Fibroblast of skin of back (primary cell): ENCODE measurements at regions not wholly inside any gene's neighbourhood (a gene's known extent, or its start where the extent isn't known, plus 50 kb on each side); places are given as distances from the start of the nearest gene placed in this dataset.
"Not testable (repeated sequence)": the region's sequence is repeated elsewhere in the genome, so short reads cannot be mapped to it uniquely, and the experiment has no call there.

ENCODE experiments used
- DNase-seq: peaks from one replicate; pipeline ENCODE4 v3.0.0-alpha.2; 2013

DNA sequence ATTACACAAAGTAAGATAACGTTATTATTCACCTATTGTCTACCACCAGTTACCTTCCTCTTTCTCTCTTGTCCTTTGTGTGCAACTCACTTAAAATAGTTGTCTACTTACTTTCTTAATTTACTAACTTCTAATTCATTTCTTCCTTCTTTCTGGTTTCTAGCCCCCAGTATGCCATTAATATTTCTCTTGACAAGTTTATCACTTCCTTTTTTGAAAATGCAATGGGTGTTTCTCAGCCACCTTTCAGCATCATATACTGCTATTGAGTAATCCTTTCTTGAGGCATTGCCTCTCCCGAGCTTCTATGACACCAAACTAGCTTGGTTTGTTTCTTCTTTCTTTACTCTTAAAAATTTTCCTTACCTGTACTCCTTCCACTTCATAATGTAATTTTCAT is 633.6 kb downstream of the TMTC2 start:
- DNase-seq = no peak

DNA sequence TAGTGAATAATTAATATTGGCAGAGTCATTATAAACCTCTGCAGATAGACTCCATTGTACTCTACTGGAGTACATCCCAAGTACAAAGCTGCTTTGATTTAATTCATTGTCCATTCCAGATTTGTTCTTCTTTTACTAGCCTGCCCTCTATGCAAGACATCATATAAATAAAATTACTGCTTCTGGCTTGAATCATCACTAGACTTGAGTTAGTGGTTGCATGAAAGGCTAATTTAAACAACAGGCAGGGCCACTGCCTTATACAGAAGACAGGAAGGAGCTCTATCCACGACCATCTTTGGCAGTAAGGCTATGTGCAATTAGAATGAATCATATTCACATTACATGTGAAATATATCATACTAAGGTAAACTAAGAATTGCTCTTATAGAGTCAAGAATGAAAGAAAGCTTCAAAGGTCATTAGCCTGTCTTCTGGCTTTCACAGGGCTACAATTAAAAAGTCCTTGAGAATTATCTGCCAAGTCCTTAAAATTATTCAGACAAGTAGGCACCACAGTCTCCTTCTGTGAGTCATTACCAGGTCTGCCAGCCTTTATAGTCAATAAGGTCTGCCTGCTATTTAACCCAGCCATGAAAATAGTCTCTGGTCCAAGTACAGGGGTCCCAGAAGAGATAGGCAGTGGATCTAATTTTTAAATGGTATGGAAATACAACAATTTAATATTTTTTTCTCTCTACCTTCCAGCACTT is 631.8 kb downstream of the TMTC2 start:
- peak; percentile 50 for DNase-seq

DNA sequence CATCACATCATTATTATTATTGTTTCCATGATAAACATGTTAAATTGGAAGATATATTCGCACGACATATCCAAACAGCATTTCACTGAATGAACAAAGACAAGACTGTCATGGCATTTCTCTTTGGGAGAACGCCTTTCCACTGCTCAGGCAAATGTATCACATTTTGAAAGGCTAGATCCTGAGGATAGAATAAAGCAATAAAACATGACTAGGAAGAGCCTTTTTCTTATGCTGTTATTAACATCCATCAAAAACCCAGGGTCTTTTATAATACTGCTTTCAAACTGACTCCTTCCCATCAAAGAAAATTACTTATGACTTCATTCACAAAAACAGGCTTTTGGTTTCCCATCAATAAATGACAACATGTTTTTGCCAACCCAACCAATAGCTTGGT is 630.9 kb downstream of the TMTC2 start:
- no peak for DNase-seq

DNA sequence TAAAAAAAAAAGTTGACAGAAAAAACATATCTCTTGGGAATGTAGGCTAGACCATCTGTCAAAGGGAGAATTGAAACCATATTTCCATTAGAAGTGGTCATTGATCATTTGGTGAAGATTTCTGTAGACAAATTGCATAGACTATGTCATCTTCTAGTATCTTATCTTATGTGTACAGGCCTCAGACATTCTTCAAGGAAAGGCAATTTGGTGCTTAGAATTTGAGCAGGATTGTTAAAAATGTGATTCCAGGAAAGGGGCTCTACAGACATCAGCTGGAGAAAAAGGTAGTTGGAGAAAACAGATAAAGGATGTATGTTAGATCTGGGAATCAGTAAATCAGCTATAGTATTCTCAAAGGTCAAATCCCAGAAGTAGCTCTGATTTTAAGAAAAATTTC is 627.1 kb downstream of the TMTC2 start:
- no peak for DNase-seq

DNA sequence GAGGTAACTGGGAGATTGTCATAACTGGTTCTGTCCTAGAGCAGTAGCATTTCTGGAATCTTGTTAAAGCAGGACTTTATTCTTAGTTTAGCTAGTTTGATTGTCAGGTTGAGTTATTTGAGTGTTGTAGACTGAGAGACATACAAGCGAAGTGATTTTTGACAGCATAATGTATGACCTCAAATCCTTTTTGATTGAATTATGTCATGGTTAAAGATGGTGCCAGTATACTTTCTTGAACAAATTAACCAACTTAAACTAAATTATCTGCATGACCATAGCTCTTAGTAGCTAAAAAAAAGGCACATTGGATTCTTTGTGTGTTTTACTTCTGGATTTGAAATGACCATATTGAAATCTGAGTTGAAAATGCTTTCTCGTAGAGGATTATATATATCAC is 626.6 kb downstream of the TMTC2 start:
- no peak for DNase-seq

DNA sequence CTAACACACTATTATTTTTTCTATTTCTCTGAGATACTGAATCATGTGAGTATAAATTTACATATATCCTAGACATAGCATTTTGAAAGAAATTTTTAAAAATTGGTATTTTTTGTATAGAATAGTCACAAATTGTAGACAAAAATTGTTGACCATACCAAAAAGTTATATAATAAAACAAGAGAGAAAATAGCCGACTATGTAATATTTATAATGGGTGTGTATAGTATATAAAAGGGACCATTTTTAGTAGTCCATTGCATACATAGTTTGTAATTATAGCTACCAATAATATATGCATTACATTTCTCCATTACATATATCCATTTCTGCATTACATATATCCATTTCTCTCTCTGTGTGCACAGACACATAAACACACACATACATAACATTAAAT is 590.2 kb downstream of the TMTC2 start:
- DNase-seq = no peak

DNA sequence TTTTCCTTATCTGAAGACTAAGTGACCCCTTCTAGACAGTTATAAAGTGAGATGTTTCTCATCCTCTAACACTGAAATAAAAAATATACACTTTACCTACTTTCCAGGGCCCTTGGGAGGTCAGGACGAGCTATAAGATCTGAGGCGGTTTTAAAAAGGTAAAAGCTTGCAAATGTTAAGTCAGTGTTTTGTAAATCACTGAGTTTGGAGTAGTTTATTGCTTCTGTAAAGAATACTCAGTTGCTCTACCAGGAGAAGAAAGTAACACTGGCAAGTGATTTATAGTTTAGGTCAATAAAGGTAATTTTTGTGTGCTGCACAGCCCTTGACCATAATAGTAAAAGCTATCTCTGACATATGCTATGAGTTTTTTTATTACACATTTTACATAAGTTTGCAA is 584.5 kb downstream of the TMTC2 start:
- no peak for DNase-seq

DNA sequence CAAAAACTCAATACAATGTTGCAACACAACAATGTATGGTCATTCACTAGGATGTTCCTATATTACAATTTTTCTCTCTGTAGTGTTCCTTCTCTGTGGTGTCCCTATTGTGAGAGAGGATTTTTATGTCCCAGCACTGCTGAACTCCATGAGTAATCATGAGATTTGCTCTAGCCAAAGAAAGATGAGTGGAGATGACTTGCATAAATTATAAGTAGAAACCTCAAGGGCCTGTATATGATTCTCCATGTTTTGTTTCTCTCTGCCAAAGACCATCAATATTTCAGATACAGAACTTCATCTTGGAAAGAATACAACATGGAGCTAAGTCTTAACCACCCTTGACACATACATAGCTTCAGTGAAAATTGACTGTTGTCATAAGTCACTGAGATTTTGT is 579.1 kb downstream of the TMTC2 start:
- DNase-seq = no peak

DNA sequence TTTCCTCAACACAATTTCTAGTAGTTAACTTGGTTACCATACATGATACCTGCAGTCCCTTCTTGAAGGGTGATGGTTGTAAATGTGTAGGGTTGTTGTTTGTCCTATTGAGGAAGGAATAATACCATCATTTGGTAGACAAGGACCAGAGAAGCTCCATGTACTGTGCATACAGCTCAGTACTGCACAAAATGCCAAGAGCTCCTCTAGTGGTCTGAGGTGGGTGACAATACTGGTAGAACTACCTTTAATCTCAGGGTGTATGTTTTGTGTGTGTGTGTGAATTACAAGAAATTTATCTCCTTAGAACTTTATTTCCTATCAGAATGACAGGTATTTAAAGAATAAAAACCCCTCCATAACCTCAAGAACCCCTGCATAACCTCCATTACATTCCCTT is 575.3 kb downstream of the TMTC2 start:
- no peak for DNase-seq

DNA sequence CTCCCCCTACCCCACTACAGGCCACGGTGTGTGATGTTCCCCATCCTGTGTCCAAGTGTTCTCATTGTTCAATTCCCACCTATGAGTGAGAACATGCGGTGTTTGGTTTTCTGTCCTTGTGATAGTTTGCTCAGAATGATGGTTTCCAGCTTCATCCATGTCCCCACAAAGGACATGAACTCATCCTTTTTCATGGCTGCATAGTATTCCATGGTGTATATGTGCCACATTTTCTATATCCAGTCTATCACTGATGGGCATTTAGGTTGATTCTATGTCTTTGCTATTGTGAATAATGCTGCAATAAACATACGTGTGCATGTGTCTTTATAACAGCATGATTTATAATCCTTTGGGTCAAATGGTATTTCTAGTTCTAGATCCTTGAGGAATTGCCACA is 573.4 kb downstream of the TMTC2 start:
- DNase-seq = not testable (repeated sequence)

DNA sequence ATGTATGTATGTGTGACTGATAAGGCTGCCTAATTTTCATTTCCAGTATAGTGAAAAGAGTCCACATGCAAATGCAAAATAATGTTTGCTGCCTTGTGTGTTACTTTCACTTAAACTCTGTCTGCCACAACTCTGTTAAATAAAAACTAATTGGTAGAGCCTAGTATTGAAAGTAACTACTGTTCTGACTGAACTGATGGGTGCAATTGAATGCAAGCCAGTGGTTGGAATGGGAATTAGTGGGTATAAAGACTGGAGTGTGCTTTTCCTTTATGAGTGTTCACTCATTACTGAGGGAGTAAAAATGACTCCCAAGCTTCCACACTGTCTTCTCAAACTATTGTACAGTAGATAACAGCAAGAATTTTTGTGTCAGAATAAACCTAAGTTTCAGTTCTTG is 571.0 kb downstream of the TMTC2 start:
- no peak for DNase-seq

DNA sequence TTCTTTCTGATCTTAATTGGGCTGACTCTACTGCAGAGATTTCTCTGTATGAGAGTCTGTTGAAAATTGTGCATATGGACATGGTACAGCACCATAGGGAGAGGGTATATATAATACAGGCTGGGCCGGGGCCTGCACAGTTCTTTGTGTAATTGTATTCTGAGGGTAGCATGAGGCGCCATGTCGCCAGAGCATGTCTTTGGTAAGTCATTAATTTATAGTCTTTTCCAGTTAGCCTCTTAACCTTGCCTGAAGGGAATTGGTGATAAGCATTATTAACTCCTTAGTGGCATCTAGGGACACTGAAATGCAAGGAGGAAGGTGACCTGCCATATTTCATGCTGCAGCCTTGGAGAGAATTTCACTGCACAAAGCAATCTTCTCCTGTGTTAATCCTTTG is 569.9 kb downstream of the TMTC2 start:
- DNase-seq = no peak

DNA sequence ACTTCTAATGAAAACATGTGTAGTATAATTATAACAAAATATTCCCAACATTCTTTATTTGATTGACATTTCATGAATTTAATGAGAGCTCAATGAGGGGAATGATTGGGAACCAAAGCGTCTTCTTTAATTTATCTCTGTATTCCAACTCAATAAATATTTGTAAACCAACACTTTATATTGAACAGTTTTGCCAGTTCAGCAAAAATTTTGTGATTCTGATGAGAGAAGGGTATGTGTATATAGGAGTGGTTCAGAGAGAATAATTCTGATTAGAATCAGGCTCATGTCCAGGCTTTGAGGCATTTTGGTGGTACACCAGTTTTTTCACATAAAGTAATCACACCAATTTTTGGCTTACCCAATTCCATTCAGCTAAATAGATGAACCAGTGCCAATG is 564.2 kb downstream of the TMTC2 start:
- no peak for DNase-seq

DNA sequence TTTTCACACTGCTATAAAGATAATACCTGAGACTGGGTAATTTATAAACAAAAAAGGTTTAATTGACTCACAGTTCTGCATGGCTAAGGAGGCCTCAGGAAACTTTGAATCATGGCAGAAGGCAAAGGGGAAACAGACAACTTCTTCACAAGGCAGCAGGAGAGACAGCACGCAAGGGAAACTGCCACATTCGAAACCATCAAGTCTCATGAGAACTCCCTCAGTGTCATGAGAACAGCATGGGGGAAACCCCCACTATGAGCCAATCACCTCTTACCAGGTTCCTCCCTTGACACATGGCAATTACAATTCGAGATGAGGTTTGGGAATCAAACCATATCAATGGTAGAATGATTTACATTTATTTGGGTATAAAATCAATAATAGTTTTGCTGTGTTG is 558.5 kb downstream of the TMTC2 start:
- no peak for DNase-seq

DNA sequence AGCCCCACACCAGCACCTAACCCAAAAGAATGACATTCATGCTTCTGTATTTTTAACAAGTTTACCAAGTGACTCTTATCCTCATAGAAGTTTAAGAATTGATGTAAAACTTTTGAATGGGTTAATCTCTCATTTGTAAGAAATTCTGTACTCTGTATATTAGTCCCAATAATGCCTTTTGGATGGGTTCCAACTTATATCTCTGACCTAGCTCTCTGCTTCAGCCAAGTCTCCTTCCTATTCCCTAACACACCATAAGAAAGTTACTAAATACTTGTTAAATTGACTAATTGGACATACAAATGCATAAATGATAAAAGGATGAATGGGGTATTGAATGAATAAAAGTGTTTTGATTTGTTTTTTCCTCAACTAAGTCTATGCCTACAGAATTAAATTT is 557.3 kb downstream of the TMTC2 start:
- DNase-seq = no peak

DNA sequence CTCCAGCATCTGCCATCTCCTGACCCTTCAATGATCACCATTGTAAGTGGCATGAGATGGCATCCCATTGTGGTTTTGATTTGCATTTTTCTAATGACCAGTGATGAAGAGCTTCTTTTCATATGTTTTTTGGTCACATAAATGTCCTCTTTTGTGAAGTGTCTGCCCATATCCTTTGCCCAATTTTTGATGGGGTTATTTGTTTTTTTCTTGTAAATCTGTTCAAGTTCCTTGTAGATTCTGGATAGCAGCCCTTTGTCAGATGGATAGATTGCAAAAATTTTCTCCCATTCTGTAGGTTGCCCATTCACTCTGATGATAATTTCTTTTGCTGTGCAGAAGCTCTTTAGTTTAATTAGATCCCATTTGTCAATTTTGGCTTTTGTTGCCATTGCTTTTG is 547.3 kb downstream of the TMTC2 start:
- DNase-seq = not testable (repeated sequence)

DNA sequence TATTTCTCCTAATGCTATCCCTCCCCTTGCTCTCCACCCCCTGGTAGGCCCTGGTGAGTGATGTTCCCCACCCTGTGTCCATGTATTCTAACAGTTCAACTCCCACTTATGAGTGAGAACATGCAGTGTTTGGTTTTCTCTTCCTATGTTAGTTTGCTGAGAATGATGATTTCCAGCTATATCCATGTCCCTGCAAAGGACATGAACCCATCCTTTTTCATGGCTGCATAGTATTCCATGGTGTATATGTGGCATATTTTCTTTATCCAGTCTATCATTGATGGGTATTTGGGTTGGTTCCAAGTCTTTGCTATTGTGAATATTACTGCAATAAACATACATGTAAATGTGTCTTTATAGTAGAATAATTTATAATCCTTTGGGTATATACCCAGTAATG is 540.3 kb downstream of the TMTC2 start:
- DNase-seq = not testable (repeated sequence)

DNA sequence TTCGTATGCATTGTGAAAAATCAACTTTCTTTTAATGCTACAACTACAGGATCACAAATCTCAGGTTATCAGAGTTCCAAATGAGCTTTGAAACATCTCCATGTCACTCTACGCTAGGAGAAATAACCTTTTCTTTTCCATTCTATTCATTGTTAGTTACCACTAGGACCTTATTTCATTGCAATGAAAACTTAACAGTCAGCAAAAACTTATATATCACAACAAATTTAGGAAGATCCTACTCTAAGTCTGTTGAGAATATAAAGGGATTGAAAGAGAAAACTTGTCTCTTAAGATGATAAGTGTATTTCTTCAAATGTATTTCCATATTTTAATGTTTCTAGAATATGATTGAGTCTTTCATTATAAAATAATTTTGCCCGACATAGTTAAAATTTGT is 539.1 kb downstream of the TMTC2 start:
- DNase-seq = no peak

DNA sequence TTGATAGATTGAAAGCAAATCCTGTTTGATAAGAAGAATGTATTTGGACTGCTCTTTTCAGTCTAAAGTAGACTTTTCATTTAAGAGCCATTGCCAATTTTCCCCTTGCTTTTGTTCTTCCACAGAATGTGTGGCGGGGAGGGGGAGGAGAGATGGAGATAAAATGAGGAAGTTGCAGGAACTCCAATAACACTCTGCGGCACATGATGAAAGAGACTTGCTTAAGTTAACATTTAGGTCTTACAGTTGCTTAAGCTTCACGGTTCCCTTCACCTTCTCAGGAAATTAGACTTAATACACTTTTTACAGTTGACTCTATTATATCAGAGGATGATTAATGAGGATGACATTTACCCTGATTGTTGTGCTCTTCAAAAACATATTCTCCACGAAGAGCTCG is 537.3 kb downstream of the TMTC2 start:
- no peak for DNase-seq

DNA sequence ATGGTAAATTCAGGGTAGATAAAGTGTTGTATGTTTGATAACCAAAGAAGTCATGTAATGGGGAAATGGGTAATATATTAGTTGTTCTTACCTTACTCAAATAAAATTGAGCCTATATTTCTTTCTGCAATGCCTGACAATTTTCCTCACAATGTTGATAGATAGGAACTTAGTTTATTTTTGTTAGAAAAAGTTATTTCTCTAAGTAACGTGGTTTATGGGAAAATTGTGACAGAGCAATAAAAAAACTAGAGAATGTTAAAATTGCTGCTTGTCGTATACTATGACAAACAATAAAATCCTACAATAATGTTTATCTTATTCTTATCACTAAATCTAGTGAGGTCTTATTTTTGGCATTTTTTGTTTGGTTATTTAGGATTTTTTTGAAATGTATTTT is 534.1 kb downstream of the TMTC2 start:
- DNase-seq = no peak

DNA sequence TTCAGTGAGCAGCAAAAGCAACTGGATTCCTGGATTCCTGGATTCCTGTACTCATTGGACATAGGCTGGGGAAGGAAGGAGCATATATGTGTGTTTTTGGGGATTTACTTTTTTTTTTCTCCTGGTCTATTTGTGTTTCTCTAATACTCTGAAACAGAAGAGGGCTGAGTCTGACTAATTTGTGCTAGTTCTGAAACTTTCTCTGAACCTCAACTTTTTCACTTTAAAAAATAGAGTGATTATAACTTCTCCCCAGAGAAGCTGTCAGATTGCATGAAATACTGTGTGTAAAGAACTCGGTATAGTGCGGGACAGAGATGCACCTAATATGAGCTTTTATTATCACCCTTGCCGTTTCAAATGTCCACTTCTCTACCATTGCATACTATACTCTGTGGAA is 529.5 kb downstream of the TMTC2 start:
- no peak for DNase-seq

DNA sequence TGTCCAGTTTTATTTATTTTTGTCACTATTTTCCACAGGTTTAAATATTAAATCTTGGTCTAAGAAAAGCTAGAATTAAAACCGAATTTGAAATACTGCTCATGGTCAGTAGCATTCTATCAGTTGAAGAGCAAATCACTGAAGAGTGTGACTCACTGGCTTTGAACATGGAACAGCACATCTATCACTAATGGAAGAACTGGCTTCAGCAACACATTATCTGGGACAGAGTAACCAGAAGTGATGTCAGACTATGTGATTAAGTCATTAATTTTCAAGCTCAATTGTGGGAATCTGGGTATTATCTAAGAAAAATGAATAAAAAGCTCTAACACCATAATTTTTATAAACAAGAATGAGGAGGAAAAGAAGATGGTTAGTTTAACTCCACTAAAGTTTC is 527.5 kb downstream of the TMTC2 start:
- no peak for DNase-seq

DNA sequence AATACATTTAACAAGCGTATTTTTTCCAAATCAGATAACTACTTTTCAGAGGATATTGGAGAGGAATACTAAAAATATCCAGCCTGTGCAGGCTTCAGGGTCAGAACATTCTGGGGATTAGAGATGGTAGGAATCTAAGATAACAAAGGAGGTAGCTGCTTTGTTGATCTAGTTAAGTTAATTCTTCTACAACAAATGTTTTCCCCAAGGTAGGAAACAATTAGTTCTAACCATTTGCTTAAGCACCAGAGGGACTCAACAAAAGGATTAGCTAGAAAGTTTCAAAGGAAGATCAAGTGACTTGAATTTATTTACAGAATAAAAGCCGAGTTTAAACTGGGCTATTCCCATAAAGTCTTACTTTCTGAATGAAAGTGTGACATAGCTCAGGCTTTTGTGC is 524.2 kb downstream of the TMTC2 start:
- no peak for DNase-seq

DNA sequence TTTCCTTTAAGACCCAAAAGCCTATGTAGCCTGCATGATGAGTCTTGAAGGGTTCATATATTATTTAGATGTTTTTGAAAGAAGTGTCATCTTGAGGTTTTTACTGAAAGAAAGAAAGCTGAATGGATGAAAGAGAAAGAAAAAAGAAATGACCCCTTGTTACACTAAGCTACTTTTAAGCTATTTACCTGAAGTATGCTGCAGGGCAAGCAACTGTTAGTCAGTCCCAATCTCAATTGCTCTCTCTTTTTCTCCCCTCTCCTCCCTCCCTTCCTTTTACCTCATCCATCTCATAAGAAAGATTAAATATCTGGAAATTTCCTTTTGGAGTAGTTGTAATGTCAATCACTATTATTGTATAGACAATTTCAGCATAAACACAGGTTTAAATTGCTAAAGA is 512.4 kb downstream of the TMTC2 start:
- DNase-seq = no peak

DNA sequence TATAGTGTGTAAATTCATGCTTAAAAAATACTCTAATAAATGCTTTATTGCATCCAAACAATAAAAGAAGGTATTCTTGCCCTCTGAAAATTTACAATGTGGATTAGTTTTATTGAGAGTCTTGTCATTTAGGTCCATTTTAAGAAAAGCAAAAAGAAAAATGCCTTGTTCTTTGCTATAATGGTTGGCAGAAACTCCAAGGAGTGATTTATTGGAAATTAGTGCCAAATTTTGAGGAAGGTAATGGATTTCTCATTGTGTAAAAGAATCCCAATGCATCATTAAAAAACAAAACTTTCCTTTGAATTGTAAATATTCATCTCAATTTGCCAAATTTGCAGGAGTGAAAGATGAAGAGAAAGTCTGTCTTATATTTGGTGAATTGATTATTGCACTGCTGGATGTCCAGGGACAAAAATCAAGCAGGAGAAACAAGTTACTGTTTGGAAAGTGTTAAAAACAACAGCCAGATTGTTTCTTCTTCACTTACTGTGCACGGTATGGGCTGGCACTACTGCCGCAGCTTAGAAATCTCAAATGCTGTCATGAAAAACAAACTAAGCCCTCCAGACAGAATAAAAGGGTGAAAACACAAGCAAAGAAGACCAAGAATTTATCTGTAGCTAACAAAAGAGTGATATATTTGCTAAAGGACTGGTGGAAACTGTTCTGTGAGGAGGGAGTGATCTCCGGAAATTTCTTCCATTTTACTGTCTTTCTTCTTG is 511.7 kb downstream of the TMTC2 start:
- DNase-seq = no peak
